IPS-NIHi11 (cell line): ENCODE measurements at regions not wholly inside any gene's neighbourhood (a gene's known extent, or its start where the extent isn't known, plus 50 kb on each side); places are given as distances from the start of the nearest gene placed in this dataset.
"Not testable (repeated sequence)": the region's sequence is repeated elsewhere in the genome, so short reads cannot be mapped to it uniquely, and the experiment has no call there.

ENCODE experiments used
- DNase-seq: peaks from one replicate; pipeline ENCODE4 v3.0.0; 2012; ENCODE audit warnings: mixed read lengths, low spot score

GRCh38 chrX:46165866-46166265 lies 379.4 kb downstream of the ZNF674 start:
- no peak for DNase-seq

GRCh38 chrX:46165411-46165810 lies 379.8 kb downstream of the ZNF674 start:
- DNase-seq = no peak

GRCh38 chrX:46152756-46153155 lies 392.5 kb downstream of the ZNF674 start:
- no peak for DNase-seq

DNA sequence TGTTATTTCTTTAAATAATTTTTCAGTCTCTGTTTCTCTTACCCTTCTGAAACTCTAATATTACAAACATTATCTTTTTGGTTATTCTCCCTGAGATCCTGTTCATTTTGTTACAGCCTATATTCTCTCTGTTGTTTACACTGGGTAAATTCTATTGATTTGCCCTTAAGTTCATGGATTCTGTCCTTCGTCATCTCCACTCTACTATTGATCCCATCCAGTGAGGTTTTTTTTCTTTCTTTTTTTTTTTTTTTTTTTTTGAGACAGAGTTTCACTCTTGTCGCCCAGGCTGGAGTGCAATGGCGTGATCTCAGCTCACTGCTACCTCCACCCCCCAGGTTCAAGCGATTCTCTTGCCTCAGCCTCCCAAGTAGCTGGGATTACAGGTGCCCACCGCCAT lies 393.9 kb downstream of the ZNF674 start:
- DNase-seq = not testable (repeated sequence)

- no peak for DNase-seq
Measured at GRCh38 chrX:46144566-46144965, 400.7 kb downstream of the ZNF674 start.

DNA sequence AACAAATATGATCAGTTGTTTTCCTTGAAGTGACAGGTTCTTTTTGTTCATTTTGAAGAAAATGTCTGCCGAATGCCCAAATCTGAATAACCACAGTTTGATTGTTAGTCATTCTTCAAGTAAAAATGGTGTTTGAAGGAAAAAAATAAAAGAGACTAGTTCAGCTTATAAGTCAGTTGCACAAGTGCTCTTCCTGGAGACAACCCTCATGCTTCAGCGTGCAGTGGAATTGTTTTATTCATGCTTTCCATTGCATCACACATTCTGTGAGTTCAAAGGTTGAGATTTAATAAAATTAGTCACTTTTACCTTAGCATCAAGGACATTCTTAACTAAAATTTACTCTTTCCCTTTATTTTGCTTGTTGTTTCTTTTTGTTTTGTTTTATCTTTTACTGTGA lies 404.9 kb downstream of the ZNF674 start:
- DNase-seq = no peak

- DNase-seq = no peak
Measured at GRCh38 chrX:46130247-46130646, 415.0 kb downstream of the ZNF674 start.

DNA sequence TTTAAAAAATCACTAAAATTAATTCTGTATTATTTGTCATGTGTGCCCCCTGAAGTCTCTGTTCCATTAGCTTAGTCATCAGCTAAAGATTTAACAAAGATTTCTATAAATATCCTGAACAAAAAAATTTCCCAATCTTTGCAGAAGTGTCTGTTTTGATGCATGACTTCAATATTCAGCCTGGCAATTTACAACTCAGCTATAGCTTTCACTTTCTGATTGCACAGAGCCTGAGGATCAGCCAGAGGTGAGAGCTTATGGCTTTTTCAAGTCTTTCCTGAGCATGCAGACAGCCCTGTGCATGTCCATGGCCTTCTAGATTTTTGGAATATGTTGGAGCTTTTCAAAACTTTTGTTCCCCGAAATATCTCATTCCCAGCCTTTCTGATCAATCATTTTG lies 420.1 kb downstream of the ZNF674 start:
- DNase-seq = no peak

DNA sequence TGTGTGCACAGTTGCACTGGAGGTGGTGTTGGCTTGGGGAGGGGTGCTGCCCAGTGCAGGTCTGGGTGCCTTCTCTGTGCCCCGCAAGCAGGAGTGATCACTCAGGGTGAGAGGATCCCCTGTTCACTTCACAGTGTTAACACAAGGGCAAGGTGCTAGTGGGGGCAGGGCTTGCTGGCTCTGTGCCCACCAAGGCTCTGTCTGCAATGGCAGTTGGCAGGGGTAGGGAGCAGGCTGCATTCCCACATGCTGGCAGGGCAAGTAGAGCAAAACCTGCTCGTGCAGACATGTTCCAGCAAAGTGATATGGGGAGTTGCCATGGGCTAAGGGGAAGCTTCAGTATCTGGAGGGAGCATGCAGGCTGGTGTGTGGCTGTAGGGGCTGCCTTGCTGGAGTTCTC lies 428.0 kb downstream of the ZNF674 start:
- DNase-seq = no peak

- not testable (repeated sequence) for DNase-seq
Measured at GRCh38 chrX:46087310-46087709, 457.9 kb downstream of the ZNF674 start.

DNA sequence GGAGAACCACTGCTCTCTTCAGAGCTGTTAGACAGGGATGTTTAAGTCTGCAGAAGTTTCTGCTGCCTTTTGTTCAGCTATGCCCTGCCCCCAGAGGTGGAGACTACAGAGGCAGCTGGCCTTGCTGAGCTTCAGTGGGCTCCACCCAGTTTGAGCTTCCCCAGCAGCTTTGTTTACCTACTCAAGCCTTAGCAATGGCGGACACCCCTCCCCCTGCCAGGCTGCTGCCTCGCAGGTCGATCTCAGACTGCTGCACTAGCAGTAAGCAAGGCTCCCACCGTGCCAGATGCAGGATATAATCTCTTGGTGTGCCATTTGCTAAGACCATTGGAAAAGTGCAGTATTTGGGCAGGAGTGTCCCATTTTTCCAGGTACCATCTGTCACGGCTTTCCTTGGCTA lies 465.1 kb downstream of the ZNF674 start:
- not testable (repeated sequence) for DNase-seq

DNA sequence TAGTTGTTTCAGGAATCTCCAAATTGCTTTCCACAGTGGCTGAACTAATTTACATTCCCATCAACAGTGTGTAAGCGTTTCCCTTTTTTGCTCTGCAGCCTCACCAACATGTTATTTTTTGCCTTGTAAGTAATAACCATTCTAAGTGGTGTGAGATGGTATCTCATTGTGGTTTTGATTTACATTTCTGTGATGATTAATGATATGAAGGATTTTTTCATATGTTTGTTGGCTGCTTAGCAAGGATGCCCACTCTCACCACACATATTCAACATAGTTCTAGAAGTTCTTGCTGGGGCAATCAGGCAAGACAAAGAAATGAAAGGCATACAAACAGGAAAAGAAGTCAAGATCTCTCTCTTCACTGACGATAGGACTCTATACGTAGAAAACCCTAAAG lies 472.4 kb downstream of the ZNF674 start:
- no peak for DNase-seq

DNA sequence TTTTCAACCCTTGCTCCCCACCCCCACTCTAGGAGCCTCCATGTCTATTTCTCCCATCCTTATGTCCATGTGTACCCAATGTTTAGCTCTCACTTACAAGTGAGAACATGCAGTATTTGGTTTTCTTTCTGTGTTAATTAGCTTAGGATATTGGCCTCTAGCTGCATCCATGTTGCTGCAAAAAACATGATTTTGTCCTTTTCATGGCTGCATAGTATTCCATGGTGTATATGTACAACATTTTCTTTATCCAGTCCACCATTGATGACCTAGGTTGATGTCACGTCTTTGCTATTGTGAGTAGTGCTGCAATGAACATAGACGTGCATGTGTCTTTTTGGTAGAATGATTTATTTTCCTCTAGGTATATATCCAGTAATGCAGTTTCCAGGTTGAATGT lies 472.8 kb downstream of the ZNF674 start:
- DNase-seq = no peak

GRCh38 chrX:46070421-46070820 lies 474.8 kb downstream of the ZNF674 start:
- DNase-seq = no peak

GRCh38 chrX:46059316-46059715 lies 485.9 kb downstream of the ZNF674 start:
- no peak for DNase-seq

DNA sequence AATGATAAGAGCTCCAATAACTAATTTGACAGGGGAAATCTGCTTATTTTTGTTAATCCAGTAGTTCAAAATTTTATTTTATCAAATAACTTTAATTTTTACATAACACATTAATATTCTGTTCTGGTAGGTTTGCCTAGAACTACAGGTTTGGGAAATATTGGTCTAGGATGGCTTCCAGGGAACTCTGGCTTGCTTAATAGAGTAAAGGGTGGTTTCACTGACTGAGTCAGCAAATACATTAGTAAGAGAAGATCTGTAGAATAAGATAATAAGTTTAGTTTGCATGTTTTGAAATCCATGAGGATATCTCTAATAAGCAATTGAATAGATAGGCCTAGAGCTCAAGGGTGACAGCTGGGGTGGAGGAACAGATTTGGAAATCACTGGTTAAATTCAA lies 500.7 kb downstream of the ZNF674 start:
- DNase-seq = no peak

- no peak for DNase-seq
Measured at GRCh38 chrX:46040001-46040400, 505.2 kb downstream of the ZNF674 start.

GRCh38 chrX:46039526-46039925 lies 505.7 kb downstream of the ZNF674 start:
- no peak for DNase-seq

DNA sequence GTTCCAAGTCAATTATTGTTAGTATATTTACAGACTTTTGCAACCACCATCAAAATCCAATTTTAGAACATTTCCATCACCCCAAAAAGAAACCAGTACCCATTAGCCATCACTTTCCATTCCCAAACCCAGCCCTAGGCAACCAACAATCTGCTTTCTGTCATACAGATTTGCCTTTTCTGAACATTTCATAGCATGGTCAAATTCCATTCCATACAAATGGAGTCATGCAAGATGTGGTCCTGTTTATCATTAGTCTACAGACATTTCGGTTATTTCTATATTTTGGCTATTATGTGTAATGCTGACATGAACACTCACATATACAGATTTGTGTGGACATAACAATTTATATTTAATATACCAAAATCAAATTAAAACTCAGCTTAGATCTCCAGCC lies 508.7 kb downstream of the ZNF674 start:
- DNase-seq = no peak

- DNase-seq = no peak
Measured at GRCh38 chrX:46034868-46035267, 510.4 kb downstream of the ZNF674 start.

GRCh38 chrX:46029777-46030176 lies 515.4 kb downstream of the ZNF674 start:
- no peak for DNase-seq

GRCh38 chrX:46016296-46016695 lies 528.9 kb downstream of the ZNF674 start:
- no peak for DNase-seq

- no peak for DNase-seq
Measured at GRCh38 chrX:46015653-46016052, 529.6 kb downstream of the ZNF674 start.

DNA sequence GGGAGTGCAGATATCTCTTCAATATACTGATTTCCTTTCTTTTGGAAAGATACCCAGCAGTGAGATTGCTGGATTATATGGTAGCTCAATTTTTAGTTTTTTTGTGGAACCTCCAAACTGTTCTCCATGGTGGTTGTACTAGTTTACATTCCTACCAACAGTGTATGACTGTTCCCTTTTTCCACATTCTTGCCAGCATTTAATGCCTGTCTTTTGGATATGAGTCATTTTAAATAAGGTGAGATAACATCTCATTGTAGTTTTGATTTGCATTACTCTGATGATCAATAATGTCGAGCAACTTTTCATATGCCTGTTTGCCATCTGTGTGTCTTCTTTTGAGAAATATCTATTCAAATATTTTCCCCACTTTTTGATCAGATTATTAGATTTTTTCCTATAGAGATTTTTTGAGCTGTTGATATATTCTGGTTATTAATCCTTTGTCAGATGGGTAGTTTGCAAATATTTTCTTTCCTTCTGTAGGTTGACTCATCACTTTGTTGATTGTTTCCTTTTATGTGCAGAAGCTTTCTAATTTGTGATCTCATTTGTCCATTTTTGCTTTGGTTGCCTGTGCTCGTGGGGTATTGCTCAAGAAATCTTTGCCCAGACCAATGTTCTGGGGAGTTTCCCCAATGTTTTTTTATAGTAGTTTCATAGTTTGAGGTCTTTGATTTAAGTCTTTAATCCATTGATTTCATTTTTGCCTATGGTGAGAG lies 552.7 kb downstream of the ZNF674 start:
- no peak for DNase-seq

DNA sequence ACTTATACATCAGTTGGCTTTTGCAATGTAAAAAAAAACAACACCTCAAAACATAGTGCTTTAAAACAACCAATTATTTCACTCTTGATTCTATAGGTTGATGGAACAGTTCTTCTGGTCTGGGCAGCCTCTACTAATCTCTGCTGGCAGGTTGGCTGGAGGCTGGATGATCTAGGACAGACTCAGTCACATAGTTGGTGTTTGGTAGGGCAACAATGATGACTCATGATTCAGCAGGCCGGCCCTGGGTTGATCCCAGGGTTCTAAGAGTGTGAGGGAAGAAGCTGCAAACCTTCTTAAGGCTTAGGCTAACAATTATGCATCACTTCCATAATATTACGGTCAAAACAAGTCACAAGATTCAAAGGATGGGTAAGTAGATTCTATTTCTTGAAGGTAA lies 558.2 kb downstream of the ZNF674 start:
- DNase-seq = no peak
